ENCODE measurements at regions not wholly inside any gene's neighbourhood (a gene's known extent, or its start where the extent isn't known, plus 50 kb on each side); places are given as distances from the start of the nearest gene placed in this dataset.
A peak's percentile ranks its signal among the peaks of the same experiment; 100 is the strongest.

- TF ChIP-seq NONO (IDR thresholded peaks at IDR 0.05; ENCODE audit: low read depth in 2 of 2, low read length in 1 of 2) (no peak), FOSL1 (tag; conservative IDR thresholded peaks at IDR 0.05) (no peak), TRIM25 (IDR thresholded peaks at IDR 0.05; ENCODE audit: borderline replicate concordance) (no peak), E2F5 (CRISPR knock-in tag; IDR thresholded peaks at IDR 0.05) (no peak), TFAM (CRISPR knock-in tag; conservative IDR thresholded peaks at IDR 0.05) (no peak), HOXB6 (CRISPR knock-in tag; IDR thresholded peaks at IDR 0.05; ENCODE audit: borderline replicate concordance) (no peak), ZKSCAN1 (IDR thresholded peaks at IDR 0.05; ENCODE audit: low read depth, low read length) (no peak), REST (IDR thresholded peaks at IDR 0.05; ENCODE audit: borderline replicate concordance) (peak; percentile 58; the same call in 1 of the 2 replicates), REST (CRISPR knock-in tag; IDR thresholded peaks at IDR 0.05; ENCODE audit: low read depth) (no peak), GTF2A2 (tag; IDR thresholded peaks at IDR 0.05) (no peak), XRCC5 (IDR thresholded peaks at IDR 0.05; ENCODE audit: low read depth, low read length) (no peak), ZSCAN29 (IDR thresholded peaks at IDR 0.05) (no peak), EWSR1 (IDR thresholded peaks at IDR 0.05; ENCODE audit: borderline replicate concordance, low read depth, partially characterized antibody) (no peak), CBFA2T2 (conservative IDR thresholded peaks at IDR 0.05) (no peak), POLR2H (tag; IDR thresholded peaks at IDR 0.05; ENCODE audit: low read depth) (no peak), L3MBTL2 (IDR thresholded peaks at IDR 0.05) (no peak)
Observed at GRCh38 chr6:99119109-99120031, 171.6 kb upstream of the FBXL4 start (continued).

Measured in K562 (cell line).